ENCODE measurements at regions not wholly inside any gene's neighbourhood (a gene's known extent, or its start where the extent isn't known, plus 50 kb on each side); places are given as distances from the start of the nearest gene placed in this dataset.

- DNase-seq, result peak in 2 of 10 donors; percentile 19 to 72
- intact Hi-C loops (cut with DNase I), result no loop called here
Observed at GRCh38 chr7:155880721-155881120, 68.5 kb upstream of the SHH start.

DNA sequence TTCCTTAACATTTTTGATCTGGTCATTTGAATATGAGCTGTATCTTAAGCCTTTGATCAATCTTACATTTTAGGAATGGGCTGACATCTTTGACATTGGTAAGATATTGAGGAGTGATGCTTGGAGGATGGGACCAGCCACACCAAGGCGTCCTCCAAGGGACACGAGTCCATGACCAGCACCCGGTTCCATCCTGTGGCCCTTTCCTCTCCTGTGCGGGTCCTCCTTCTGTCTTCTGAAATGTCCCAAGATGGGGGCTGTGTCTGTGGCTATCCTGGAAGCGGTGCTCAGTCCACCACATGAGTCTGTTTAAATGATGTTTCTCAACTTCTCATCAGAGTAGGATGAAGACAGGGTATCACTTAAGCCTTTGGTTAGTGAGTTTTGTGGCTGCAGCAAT, 67.3 kb upstream of the SHH start:
- intact Hi-C loops (cut with DNase I), result no loop called here
- peak in 1 of 10 donors; percentile 20 for DNase-seq

- no peak for DNase-seq
- intact Hi-C loops (cut with DNase I), result no loop called here
Observed at GRCh38 chr7:155878674-155879073, 66.4 kb upstream of the SHH start.

GRCh38 chr7:155878250-155878649, 66.0 kb upstream of the SHH start:
- DNase-seq, result no peak
- intact Hi-C loops (cut with DNase I), result no loop called here

- intact Hi-C loops (cut with DNase I), result no loop called here
- DNase-seq, result no peak
Observed at GRCh38 chr7:155877167-155877566, 64.9 kb upstream of the SHH start.

DNA sequence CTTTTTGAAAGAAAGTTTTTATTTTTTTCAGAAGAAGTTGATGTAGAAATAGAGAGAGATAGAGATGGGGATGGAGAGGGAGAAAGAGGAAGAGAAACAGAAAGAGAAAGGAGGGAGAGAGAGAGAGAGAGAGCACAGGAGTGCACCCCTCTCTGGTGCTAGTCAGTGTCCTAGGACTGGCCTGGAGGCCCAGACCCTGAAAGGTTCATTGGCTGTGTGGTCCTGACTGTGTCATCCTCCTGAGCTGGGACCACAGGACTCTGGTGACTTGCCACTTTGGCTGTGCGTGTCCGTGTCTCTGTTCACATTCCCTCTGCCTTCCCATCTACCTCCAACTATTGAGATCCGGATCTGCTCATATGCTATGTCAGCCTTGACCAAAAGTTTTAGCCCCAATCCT, 62.1 kb upstream of the SHH start:
- DNase-seq, result peak in 1 of 10 donors; percentile 35
- intact Hi-C loops (cut with DNase I), result no loop called here

DNA sequence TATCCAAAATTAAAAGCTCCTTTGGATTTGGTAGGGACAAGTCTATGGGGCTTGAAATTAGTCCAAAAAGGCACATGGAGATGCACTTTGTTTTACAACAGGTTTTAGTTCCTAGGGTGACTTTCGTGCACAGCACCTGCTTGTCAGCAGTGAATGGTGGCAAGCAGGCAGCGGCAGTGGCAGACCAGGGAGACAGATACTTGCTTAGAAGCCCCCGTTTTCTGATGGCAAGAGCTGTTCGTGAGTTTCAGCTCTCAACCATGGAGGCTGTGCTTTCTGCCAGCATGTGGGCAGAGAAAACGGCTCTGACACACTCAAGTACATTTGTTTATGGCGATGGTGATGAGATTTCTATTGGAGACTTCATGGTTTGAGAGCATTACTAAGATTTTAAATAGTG, 61.7 kb upstream of the SHH start:
- intact Hi-C loops (cut with DNase I), result no loop called here

GRCh38 chr7:155872678-155873369, 60.6 kb upstream of the SHH start:
- no peak for DNase-seq
- intact Hi-C loops (cut with DNase I), result no loop called here

More for the DNA sequence above, 61.7 kb upstream of the SHH start:
- DNase-seq, result peak in 1 of 10 donors; percentile 26

GRCh38 chr7:155871211-155871610, 58.9 kb upstream of the SHH start:
- intact Hi-C loops (cut with DNase I), result no loop called here
- DNase-seq, result no peak

DNA sequence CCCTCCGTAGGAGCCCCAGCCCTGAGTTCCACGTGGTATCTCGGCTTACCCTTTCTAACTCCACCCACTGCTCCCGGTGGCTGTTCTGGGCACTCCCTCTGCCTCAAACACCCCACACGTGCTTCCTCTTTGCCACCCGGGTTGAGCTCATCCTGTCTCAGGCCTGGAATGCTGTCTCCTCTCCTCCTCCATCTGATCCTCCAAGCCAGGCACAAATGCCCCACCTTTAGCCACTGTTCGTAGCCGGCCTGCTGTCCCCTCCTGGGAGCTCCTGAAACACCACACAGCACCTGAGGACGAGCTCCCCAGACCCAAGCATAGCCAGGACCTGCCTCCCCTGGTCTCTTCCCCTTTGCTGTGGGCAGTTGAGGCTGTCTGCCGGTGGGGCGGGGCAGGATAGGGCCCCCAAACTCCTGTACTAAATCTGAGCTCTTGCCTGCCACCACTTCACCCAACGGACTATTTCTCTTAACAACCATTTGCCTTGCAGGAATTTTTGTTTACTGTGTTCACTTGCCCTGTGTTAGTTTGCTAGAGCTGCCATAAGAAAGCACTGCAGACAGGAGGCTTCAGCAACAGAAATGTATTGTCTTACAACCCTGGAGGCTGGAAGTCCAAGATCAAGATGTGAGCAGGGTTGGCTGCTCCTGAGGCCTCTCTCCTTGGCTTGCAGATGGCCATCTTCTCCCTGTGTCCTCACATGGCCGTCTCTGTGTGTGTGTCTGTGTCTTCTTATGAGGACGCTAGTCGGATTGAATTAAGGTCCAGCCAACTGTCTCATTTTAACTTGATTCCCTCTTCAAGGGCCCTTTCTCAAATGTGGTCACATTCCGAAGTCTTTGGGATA, 58.3 kb upstream of the SHH start:
- intact Hi-C loops (cut with DNase I), result no loop called here
- DNase-seq, result peak in 1 of 10 donors; percentile 61

GRCh38 chr7:155869784-155870076, 57.5 kb upstream of the SHH start:
- DNase-seq, result peak in 1 of 10 donors; percentile 65
- intact Hi-C loops (cut with DNase I), result no loop called here

- intact Hi-C loops (cut with DNase I), result no loop called here
- DNase-seq, result no peak
Observed at GRCh38 chr7:155868955-155869783, 56.9 kb upstream of the SHH start.

GRCh38 chr7:155867734-155868400, 55.6 kb upstream of the SHH start:
- peak in 1 of 10 donors; percentile 21 for DNase-seq
- intact Hi-C loops (cut with DNase I), result no loop called here

- intact Hi-C loops (cut with DNase I), result no loop called here
- no peak for DNase-seq
Observed at GRCh38 chr7:155867280-155867679, 55.0 kb upstream of the SHH start.

- intact Hi-C loops (cut with DNase I), result no loop called here
- peak in 1 of 10 donors; percentile 55 for DNase-seq
Observed at GRCh38 chr7:155865830-155866525, 53.7 kb upstream of the SHH start.

DNA sequence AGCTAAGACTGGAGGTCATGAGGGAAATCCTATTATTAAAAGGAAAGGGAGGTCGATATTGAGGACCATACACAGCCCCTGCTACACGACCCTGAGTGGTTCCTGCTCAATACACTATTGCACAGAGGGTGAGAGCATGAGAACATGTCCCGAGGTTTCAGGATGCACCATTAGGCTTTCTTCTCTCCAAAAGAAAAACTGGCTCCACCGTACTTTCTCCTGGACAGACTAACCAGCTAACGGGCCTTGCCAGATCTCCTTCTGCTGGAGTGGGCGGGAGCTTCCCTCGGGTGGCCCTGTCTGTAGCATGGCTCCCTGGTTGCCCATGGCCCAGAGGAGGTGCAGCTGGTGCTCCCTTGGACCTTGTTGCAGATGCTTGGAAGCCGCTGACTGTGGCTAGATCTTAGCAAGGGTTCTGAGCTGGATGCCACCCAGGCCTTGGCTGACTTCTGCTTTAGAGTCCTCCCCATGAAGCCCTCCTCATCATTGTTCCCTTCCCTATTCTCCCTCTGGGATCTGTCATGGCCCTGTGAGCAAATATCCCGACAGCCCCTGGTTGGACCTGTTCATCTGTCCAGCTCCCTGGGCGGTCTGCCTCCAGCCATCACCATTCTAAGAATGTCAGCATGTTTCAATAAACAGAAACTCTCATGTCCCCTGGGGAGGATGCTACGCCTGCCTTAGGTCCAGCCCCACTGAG, 52.9 kb upstream of the SHH start:
- intact Hi-C loops (cut with DNase I), result no loop called here
- peak in 1 of 10 donors; percentile 29 for DNase-seq

GRCh38 chr7:155864271-155864985, 52.2 kb upstream of the SHH start:
- DNase-seq, result no peak
- intact Hi-C loops (cut with DNase I), result no loop called here

DNA sequence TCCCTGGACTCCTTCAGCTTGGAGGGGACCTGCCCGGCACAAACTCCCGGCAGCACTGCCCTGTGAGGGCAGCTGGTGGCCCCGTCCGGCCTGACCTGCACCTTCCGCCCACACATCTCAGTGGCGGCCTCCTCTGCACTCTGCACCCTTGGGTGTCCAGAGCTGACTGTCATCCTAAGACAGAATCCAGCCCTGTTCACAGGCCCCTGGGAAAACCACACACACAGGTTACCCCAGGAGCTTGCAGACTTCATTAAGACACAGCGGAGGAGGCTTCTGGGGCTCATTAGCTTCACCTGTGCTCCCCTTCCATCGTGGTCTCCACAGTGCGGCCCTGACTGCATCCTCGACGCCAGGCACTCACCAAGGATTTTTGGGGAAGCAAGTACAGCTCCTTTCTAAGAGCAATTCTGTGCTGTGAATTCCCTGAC, 51.5 kb upstream of the SHH start:
- intact Hi-C loops (cut with DNase I), result no loop called here
- peak in 1 of 10 donors; percentile 57 for DNase-seq

All from posterior cingulate gyrus (tissue), 11 donors.